HG03139 (cell line): ENCODE measurements at regions not wholly inside any gene's neighbourhood (a gene's known extent, or its start where the extent isn't known, plus 50 kb on each side); places are given as distances from the start of the nearest gene placed in this dataset.
"Not testable (repeated sequence)": the region's sequence is repeated elsewhere in the genome, so short reads cannot be mapped to it uniquely, and the experiment has no call there.

Experiments
- ATAC-seq: cut with Tn5 transposase; IDR thresholded peaks from one replicate; pipeline ENCODE4 v1.9.1; 2021; ENCODE audit not compliant: unreplicated experiment

DNA sequence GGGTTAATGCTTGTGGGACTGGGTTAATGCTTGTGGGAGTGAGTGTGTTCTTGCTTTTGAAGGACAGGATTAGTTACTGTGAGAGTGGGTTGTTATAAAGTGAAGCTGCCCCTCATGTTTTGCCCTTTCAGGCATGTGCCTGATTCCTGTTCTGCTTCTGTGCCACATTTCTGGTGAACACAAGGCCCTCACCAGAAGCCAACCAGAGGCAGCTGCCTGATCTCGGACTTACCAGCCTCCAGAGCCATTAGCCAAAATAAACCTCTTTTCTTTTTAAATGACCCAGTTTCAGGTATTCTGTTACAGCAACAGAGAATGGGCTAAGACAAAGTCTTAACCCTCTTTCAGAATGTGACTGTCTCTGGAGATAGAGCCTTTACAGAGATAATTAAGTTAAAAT, 113.3 kb upstream of the TMTC4 start:
- ATAC-seq, result no peak

DNA sequence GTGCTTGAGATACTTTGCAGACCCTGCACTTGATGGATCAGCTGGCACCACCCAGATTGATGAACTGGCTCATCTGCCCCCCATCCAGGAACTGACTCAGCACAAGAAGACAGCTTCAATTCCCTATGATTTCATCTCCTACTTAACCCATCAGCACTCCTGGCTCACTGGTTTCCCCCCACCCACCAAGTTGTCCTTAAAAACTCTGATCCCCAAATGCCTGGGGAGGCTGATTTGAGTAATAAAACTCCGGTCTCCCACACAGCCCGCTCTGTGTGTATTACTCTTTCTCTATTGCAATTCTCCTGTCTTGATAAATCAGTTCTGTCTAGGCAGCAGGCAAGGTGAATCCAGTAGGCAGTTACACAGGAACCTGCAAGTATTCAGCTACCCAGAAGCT, 102.1 kb upstream of the TMTC4 start:
- ATAC-seq, result not testable (repeated sequence)

DNA sequence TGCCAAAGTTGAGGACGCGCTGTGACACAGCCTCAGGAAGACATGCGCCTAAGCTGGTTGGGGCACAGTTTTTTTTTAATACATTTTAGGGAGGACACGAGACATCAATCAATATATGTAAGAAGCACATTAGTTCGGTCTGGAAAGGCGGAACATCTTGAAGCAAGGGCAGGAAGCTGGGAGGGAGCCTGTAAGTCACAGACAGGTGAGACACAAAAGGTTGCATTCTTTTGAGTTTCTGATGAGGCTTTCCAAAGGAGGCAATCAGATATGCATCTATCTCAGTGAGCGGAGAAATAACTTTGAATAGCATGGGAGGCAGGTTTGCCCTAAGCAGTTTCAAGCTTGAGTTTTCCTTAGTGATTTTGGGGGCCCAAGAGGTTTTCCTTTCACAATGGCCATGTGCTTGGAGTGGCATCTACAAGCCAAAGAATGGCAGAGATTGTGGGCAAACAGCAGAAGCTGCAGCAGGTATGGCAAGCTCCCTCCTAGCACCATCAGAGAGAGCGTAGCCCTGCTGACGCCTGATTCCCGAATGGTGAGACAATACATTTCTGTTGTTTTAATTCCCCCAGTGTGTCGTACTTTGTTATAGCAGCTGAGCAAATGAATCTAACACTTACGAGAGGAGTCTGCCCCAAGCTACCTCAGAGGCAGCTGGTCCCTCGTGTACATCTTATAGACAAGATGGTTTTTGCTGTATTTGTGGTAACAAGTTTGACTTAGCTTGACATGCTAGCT, 99.5 kb upstream of the TMTC4 start:
- ATAC-seq, result no peak

DNA sequence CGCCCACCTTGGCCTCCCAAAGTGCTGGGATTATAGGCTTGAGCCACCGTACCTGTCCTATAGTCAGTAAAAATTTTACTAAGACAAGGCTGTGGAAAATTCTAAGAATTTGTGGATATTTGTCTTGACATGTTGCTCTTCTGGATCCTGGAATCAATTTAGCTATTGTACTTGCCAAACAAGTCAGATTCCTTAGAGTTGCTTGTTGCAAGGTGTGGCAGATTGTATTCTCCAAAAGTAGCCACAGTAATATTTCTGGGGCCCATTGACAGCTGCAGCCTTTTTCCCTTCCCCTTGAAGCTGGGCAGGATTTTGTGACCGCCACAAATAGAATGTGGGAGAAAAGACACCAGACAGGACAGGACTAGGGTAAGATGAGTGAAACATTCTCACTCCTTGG, 98.8 kb upstream of the TMTC4 start:
- ATAC-seq, result no peak

DNA sequence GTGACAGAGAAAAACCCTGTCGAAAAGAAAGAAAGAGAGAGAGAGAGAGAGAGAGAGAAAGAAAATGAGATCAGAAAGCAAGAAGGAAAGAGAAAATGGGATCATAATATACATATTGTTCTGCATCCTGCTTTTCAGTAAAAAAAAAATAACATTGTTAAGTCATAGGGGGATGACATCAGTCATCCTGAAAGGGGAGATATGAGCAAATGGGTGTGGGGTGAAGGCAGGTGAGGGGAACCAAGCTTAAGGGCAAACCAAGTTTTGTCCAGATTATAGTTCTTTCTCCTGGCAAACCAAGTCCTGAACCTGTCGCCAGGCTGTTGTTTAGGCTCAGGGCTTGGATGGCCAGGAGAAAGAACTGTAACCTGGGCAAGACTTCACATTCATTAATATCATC, 92.6 kb upstream of the TMTC4 start:
- ATAC-seq, result no peak

DNA sequence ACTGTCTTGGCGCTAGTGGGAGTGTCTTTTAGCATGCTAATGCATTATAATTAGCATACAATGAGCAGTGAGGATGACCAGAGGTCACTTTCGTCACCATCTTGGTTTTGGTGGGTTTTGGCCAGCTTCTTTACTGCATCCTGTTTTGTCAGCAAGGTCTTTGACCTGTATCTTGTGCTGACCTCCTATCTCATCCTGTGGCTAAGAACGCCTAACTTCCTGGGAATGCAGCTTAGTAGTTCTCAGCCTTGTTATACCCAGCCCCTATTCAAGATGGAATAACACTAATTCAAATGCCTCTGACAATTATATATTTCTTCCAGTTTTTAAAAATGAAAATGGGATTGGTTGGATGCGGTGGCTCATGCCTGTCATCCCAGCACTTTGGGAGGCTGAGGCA, 92.0 kb upstream of the TMTC4 start:
- not testable (repeated sequence) for ATAC-seq

DNA sequence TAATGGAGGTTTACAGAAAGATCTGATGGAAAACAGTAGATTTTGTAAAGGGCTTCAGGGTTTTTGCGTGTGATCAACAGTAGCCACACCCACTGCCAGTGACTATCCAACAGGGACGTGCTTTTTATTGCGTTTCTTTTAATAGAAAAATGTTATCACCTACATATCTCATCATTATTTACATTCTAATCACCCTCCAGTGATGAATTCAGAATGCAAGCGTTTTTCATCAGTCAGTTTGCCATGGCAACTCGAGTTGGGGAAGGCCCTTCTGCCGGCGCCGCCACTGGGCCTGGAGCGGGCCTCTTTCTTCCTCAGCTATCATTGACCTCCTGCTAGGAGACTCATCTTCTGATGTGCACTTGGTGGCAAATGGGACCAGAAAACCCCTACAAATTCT, 90.3 kb upstream of the TMTC4 start:
- no peak for ATAC-seq

DNA sequence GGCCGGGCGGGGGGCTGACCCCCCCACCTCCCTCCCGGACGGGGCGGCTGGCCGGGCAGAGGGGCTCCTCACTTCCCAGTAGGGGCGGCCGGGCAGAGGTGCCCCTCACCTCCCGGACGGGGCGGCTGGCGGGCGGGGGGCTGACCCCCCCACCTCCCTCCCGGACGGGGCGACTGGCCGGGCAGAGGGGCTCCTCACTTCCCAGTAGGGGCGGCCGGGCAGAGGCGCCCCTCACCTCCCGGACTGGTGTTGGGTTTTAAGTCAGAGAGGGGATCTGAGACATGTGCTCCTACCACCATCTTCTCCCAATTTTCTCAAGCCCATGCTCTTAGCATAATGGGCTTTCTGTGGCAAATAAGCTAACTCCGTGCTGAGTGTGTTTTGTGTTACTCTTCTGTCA, 87.5 kb upstream of the TMTC4 start:
- not testable (repeated sequence) for ATAC-seq

DNA sequence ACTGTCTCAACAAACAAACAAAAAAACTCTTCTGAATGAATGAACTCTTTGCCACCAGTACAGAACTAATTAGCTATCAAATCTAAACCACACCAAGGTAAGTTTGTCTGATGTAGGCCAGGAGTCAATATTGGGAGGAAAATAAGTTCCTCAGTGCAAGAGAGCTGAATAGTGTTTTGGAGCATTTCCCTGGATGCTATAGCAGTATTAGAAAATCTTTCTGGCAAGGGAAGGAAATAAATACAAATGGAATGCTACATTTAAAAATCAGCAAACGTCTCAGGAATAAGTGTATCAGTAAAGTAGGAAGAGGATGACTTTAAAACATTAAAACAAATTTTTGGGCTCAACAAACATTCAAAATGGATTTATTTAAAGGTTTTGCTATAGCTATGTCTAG, 81.3 kb upstream of the TMTC4 start:
- no peak for ATAC-seq

DNA sequence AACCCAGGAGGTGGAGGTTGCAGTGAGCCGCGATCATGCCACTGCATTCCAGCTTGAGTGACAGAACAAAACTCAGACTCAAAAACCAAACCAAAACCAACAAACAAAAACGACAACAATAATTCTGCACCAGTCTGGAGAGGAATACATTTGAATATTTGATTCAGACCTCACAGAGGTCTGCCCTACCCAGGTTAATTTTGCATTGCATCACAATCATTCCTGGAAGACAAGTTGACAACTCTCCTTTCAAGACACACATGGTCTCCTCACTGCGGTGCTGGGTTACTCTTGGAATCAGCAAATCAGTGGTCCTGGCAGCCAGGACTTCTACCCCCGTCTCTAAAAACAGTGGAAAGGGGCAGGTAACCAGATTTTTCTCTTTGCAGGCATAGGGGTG, 79.9 kb upstream of the TMTC4 start:
- ATAC-seq, result no peak

DNA sequence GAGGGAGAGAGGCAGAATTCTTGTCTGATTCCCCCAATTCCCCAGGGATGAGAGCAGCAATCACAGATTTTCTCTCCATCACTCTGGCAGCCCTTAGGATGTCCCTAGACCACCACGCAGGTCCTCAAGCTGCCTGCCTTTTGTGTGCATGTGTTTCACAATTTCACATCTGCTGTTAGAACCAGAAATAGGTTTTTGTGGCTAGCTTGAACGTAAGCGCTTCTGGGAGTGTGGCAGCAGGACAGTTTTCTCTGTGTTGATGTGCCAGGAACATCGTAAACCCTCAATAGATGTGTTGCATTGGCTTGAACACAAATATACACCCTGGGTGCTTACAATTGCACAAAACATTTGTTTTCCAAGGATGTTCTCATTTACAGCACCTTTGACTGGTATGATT, 78.8 kb upstream of the TMTC4 start:
- ATAC-seq, result no peak

DNA sequence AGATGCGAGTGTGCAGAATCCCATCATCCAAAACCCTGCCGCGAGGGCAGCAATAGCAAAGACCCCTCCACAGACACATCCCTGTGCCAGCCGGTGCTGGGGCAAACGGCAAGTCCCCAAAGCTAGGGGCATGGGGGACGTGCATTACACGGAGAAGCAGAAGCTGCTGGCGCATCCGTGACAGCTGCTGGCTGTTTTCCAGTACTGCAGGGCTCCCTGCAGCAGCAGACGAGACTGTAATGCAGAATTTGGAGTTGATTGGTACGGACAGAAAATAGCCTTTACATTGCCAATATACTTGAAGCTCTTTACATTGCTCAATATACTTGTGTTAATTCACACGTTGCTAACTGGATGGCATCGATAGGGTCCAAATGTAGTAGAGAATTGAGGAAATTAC, 77.2 kb upstream of the TMTC4 start:
- ATAC-seq, result no peak

DNA sequence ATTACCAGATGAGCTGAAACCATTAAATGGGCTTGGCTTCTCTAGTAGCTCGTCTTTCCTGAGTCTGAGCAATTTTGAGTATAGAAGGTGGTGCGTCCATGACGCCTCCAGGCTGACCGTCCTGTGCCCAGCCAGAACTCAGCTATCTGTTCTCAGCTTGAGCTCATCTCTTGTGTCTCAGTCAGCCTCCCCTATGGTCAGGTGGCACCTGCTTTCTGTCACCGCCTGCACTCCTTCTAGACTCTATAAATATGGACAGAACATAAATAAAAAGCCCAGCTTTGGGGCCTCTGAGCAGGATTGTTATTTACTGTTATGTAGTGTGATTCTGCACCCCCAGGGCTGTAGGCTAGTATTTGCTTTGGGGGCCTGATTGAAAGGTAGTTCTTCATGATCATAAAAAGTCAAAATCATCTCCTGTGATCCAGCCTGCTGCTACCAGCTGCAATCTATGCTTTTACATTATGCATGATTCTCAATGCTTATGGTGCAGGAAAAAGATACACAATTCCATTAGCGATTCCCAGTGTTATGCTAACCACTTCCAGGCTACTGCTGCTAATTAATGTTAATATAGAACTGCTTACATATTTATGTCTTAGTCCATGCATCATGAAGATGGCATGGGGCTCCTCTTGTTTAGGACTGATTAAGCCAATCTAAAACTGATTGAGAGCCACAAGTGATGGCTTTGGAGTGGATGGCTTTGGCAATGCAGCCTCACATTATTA, 72.5 kb upstream of the TMTC4 start:
- ATAC-seq, result no peak

DNA sequence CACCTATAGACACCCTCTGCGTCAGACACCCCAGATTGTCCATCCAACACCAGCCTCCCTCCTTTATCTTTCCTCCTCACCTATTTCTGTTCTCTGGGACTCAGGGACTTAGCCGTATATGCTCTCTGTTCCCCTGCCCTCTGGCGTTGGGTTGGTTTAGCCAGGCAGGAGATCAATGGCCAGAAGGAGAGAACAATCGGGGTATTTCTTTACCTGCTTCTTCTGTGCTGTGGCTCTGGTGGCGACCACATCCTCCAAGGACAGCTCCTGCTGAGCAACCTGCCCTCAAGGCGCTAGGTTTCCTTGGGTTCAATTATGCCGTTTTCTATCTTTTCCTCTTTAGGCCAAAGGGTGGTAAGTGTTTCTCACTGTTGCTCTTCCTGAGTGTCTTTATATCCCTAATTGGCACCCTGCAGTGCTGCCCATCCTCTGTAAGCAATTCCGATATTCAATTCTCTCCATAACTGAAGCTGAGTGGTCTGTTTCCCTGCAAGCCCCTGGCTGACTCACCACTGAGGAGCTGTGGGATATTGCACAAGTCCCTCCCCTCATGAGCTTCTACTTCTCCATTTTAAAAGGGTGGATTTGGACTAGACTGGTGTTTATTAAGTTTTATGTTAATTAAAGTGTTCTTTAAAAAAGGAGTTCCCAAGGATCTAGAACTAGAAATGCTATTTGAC, 63.7 kb upstream of the TMTC4 start:
- no peak for ATAC-seq

DNA sequence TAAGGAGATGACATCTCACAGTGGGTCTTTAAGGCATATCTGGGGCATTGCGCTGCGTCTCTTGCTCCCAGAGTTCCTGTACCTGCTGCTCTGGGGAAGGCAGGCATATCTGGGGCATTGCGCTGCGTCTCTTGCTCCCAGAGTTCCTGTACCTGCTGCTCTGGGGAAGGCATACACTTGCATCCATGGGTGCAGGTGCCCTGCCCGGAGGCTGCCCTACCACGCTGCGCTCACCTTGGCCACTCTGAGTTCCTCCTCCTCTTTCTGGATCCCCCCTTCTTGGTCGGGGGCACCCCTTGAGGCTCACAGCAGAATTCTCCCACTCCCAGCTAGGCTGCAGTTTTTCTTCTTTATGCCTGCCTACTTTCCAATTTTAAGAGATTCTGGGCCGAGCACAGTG, 60.9 kb upstream of the TMTC4 start:
- ATAC-seq, result no peak

DNA sequence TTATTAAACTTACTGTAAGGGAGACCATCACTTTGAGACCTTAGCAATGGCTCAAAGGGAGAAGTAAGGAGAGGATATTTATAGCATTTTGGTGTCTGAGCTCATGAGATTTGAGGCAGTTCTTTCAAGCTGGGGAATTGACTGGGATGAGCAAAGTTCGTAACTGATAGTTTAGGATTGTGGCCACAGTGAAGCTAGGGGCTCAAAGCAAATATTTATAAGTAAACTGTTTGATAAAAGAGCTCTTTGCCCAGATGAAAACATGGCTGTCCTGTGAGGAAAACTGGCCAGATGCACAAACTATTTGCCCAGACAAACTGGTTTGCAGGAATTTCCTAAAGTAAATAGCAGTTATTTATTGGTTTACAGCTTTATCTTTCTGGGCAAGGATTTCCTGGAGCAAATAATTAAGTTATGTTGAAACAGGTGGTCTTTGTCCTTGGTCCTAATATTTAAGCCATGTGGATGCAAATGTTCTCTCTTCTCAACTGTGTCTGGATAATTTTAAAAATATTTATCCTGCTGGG, 59.7 kb upstream of the TMTC4 start:
- no peak for ATAC-seq

DNA sequence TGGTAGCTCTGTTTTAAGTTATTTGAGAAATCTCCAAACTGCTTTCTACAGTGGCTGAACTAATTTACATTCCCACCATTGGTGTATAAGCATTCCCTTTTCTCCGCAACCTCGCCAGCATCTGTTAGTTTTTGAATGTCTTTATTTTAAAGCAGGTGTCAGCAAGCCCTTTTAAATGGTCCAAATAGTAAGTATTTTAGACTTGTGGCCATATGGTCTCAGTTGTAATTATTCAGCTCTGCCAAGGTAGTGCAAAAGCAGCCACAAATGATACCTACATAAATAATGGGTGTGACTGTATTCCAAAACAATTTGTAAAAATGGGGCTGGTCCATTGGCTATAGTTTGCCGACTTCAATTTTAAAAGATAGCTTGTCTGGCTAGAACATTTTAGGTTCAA, 58.7 kb upstream of the TMTC4 start:
- no peak for ATAC-seq

DNA sequence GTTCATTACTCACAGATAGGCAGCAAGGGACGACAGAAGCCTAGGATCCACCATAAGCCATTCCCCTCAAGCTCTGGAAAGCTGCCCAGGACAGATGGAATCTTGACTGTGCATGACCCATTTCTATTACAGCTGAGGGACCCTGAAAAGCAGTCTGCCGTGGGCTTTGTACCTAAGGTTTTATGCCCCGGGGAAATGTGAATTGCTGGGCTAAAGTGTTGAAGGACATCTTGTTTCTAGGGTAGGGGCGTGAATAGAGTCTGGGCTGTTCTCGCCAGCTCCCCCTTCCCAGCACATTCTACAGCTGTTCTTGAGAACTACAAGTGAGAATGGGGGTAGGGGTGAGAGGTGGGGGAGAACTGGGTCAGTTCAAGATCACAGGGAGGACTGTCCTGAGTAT, 53.6 kb upstream of the TMTC4 start:
- ATAC-seq, result no peak

DNA sequence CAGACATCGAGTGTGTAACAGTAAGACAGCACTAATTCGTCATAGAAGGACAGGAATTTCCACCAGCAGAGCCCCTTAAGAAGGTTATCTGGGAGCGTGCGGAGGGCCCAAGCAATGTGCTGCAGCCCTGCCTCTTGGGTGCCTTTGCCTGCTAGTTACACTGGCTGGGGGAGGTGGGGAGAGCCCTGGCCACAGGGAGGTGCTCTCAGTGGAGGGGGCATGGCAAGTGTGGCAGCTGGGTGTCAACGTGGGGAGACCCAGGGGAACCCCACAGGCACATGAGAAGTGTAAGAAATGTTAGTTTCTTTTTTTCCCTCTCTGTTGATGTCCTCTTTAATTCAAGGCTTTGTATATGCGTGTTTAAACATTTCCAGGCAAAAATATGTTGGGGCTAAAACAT, 50.9 kb upstream of the TMTC4 start:
- no peak for ATAC-seq

DNA sequence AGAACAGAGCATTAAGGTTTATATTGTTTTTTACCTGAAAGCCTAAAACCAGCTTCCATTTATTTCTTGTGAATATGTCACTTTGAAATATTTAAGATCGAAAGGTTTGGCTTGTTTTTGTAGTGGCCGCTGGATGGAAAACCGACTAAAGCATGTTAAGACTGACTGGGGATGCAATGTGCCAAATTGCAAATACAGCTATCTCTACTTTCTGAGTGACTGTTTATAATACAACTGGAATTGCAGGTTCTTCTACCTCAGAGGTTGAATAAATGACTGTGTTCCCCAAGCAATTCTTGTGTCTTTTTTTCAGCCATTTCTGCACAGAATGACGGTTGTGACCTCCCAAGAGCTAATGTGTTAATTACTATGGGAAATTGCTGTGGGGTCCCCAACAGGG, 50.0 kb upstream of the TMTC4 start:
- no peak for ATAC-seq
